Amygdala (tissue), 56 donors: ENCODE measurements at regions not wholly inside any gene's neighbourhood (a gene's known extent, or its start where the extent isn't known, plus 50 kb on each side); places are given as distances from the start of the nearest gene placed in this dataset.

Experiments
- DNase-seq, 56 donors: peaks; one replicate each; lab custom pipeline; 2025; lab: John Stamatoyannopoulos, UW

DNA sequence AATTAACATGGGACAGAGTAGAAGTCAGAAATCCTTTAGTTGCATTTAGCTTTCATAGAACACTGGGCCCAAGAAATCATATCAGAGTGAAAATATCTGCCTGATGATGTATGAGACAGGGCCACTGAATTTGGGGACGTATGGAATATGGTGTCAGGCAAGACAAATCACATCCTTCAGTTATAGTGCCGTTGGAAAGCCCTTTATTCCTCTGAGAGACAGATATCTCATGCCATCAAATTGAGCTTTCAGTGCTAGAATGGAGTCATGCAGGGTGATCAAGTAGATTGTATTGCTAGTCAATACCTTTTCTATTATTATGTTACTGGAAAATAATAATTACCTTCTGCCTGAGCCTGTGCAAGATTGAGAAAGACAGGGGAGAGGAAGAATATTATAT is 398.2 kb upstream of the RARB start:
- DNase-seq: no peak

- no peak for DNase-seq
Measured at GRCh38 chr3:25032344-25032743, 395.7 kb upstream of the RARB start.

GRCh38 chr3:25033407-25034029 is 394.5 kb upstream of the RARB start:
- peak in 24 of 56 donors; percentile 1 to 57 (median 12) for DNase-seq

GRCh38 chr3:25035526-25035925 is 392.5 kb upstream of the RARB start:
- DNase-seq: no peak

DNA sequence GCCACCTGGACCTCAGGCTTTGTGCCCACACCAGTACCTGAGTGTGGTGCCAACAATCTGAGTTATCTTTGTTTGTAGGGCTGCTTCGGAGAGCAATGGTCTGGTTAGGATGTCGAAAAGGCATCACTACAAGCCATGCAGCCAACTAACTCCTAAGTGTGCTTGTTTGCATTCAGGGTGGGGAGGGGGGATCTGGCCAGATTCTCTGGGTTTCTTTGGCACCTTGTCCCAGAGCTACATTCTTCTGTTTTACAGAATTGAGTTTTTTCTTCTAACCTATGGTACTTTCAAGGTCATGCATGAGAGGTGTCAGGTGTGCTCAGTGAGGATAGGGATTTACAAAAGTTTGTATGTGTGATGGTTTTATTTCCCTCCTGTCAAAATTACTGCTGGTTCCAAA is 391.4 kb upstream of the RARB start:
- DNase-seq: no peak

DNA sequence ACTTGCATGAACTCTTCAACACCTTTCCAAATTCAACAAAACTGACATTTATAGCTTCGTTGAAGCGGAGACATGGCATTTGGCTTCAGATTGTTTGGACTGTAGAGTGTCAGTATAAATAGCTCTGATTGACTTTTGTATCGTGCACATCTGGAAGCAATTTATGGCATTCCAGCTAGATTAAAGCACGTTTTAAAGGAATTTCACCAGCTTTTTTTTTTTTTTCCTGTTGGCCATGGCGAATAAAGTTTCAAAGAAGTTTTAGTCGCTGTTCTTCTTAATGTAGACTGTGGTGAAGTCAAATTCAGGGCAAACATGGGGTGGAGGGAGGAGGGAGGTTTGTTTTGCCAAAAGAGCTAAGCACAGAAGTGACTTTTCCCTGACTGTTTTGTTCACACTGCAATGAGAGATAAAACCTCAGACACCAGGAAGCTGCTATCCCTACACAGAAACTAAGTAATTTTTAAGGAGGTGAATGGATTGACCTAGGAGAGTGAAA is 391.0 kb upstream of the RARB start:
- no peak for DNase-seq

DNA sequence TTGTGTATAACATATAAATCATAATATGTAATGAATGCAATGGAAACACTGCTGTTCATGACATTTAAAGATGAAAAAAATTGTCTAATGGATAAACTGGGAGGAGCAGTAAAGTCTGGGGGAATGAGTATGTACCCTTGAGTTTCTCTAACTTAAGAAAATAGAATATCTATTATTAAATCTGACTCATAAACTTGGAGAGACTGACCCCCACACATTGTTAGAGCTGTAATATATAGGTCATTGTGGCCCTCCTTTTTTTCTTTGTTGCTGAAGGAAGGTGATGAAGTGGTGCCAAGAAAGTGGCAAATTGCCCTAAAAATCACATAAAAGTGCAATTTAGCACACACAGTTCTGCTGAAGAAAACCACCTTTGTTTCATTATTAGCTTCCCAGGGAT is 389.8 kb upstream of the RARB start:
- no peak for DNase-seq

- DNase-seq: no peak
Measured at GRCh38 chr3:25038922-25039321, 389.1 kb upstream of the RARB start.

DNA sequence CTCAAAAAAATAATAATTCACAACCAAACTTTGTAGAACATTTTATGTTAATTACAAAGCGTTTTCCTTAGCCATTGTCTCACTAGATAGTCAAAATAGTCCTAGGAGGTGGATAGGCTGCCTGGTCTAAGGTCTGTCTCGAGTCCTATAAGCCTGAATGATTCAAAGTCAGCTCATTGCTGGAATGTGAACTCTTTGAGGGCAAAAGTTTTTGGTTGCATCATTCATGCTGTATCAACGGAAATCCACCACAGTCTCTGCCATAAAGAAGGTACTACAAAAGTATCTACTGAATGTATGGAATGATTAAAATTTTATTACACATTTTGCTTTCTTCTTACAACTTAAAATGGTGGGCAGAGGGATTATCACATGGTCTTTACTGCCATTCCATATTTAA is 387.3 kb upstream of the RARB start:
- no peak for DNase-seq

DNA sequence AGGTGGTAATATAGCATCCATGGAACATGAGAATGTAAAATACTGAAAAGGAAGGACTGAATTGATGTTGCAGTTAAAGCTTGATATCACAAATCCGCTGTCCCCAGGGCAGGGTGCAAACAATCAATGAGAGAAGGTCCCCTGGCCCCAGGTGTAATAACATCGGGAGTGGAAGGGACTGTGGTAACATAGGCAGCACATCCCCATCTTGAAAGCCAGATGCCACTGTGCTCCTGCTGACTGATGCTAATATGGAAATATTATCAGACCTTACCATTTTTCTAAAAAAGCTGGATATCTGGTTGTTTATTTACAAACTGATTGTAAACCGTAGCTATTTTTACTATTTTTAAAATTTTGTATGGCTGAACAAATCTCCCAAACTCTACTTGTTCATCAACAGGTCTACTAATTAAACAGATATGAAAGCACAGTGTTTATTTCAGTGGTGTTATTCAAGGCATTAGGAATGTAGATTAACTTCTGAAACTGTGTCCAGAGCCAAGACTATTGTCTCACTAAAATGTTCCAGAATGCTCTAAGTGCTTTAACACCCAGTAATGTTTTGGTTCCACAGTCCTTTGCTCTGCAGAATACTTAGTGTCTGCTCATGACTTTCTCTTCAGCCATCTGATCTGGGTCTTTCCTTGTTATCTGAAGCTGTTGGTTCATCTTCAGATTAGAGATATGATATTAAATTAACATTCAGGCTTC is 386.0 kb upstream of the RARB start:
- no peak for DNase-seq

GRCh38 chr3:25043177-25043576 is 384.9 kb upstream of the RARB start:
- no peak for DNase-seq

DNA sequence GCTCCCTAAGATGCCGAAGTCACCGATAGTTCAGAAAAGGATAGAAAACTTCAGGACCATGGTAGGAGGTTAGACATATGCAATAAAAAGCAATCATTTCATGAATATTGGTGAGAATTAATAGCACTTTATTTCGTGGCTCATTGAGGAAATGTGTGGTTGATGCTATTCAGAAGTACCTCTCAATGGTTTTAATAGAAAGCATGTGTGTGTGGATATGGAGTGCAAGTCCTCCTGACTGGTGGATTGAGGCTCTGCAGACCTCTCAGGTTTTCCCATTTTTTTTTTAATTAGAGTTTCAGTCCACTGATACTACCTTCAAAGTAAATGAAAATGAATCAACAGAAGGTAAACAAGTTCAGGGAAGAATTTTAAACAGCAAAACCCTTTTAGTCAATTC is 384.3 kb upstream of the RARB start:
- DNase-seq: no peak

DNA sequence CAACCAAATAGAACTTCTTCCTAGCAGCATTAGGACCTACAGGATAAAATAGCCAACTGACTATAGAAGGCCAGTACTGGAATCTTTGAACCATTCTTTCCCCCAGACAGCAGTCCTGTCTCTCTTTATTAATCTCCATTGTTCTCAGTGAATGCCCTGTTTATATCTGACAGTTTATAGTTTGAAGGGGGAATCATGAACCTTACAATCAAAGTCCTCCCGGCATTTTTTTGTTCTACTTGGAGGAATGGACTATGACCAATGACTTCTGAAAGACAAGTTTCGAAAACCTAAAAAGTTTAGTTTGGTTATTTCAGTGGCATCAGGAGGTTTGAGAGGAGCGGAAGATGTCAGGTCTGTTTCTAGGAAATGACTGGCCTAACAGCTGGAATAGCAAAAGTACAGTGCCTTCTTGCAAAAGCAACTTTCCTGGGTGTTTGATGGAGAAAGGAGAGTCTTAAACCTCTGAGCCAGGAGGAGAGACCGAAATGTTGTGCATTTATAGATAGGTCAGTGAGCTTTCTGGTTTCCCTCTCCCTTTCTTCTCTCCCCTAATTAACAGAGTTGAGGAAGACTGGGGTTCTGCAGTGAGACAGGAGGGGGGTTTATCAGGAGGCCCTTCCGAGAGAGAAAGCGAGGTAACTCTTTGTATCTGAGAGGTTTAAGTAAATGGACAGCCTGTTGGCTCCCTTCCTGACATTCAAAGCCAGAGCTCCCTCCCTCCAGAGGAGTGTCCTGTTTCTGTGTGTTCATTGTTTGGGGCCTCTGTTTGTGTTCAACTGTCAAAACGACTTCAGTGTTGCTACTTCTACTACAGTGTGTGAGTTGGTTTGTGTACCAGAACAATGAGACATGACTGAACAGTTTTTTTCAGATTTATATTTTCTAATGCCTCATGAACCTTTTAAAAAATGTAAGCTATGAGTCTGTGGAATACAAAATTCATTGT is 383.0 kb upstream of the RARB start:
- DNase-seq: peak in 29 of 56 donors; percentile 2 to 60 (median 20)

- DNase-seq: peak in 1 of 56 donors; percentile 27
Measured at GRCh38 chr3:25046911-25047771, 380.9 kb upstream of the RARB start.

DNA sequence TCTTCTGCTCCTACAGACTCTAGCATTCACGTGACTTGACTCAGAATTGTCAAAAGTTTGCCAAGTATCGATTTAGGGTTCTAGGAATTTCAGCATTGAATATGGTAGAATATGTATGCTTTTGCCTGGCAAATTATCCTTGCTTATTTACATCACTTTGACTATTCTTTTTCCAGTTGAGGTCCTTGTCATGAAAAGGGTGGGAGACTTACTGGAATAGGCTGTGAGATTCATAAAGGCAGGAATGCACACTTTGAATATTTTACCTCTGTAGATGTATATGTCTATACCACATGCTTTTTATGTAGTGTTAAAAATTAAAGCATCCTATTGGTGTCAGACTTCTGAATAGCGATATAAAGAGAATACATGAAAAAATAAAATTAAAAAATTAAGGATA is 378.8 kb upstream of the RARB start:
- DNase-seq: no peak

DNA sequence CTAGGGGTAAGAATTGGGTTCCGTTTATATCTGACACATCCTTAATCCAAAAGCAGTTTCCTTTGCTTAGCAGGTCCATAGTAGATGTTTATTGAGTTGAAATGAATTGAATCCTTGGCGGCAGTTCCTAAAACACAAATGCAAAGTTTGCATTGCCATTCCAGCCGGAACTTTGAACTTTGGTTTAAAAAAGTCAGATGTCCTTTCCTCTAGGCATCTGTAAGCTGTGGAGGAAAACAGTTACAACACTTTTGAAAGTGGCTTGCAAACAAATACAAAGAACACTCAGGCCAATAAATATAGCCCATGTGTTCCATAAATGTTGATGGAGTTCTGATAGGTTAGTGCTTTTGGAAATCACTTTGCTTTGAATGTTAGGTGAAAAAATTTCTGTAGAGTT is 374.7 kb upstream of the RARB start:
- DNase-seq: no peak

- DNase-seq: no peak
Measured at GRCh38 chr3:25056036-25056755, 371.9 kb upstream of the RARB start.

- DNase-seq: no peak
Measured at GRCh38 chr3:25056803-25057351, 371.2 kb upstream of the RARB start.

GRCh38 chr3:25057379-25057778 is 370.7 kb upstream of the RARB start:
- no peak for DNase-seq
